ENCODE measurements at regions not wholly inside any gene's neighbourhood (a gene's known extent, or its start where the extent isn't known, plus 50 kb on each side); places are given as distances from the start of the nearest gene placed in this dataset.

GRCh38 chr14:51550636-51551035, 101.1 kb upstream of the FRMD6 start:
- no peak overlapping the region for H3K18ac ChIP-seq (ENCODE audit: extremely low read depth, low read length)
- H3K4ac ChIP-seq (replicated peaks; ENCODE audit: insufficient read length, low read depth, low read length) = no peak overlapping the region
- no peak overlapping the region for H3K23ac ChIP-seq (ENCODE audit: insufficient read length)
- no peak overlapping the region for H4K5ac ChIP-seq (ENCODE audit: insufficient read length, low read depth, low read length)
- no peak overlapping the region for H2BK20ac ChIP-seq (ENCODE audit: low read length)
- no peaks in the 10 kb centered on the region for H3K4me1 ChIP-seq (replicated peaks in 1 of 4; ENCODE audit: control insufficient read depth in 3 of 4, insufficient read depth in 4 of 4, low read length in 3 of 4)
- H3K9me3 ChIP-seq (ENCODE audit: insufficient read depth in 2 of 2, low read depth in 1 of 2, low read length in 1 of 2) = no peaks in the 10 kb centered on the region; a peak in 1 of 4 replicates
- H3K4me3 ChIP-seq (ENCODE audit: extremely low read depth in 1 of 4, insufficient read depth in 2 of 4, low read depth in 3 of 4, low read length in 4 of 4) = no peak overlapping the region
- H3K14ac ChIP-seq (ENCODE audit: insufficient read length) = no peak overlapping the region
- H3K27ac ChIP-seq (ENCODE audit: low read depth, low read length) = no peak overlapping the region; the same call in 1 of the 2 replicates
- no peaks in the 10 kb centered on the region for H4K20me1 ChIP-seq (replicated peaks in 1 of 2; ENCODE audit: control insufficient read depth in 1 of 2, insufficient read depth in 2 of 2, low read length in 2 of 2)
- H2AK5ac ChIP-seq (ENCODE audit: low read depth, low read length) = no peak overlapping the region
- no peak for TF ChIP-seq CTBP2 (IDR thresholded peaks at IDR 0.05; ENCODE audit: borderline replicate concordance, insufficient read depth, insufficient read length, low read length)
- no peak for TF ChIP-seq SP2 (IDR thresholded peaks at IDR 0.05; ENCODE audit: low read length)
- no peak for TF ChIP-seq CBX8 (IDR thresholded peaks at IDR 0.05; ENCODE audit: borderline replicate concordance, low read depth, low read length)
- TF ChIP-seq KDM1A (IDR thresholded peaks at IDR 0.05; ENCODE audit: borderline replicate concordance, low read length) = no peak
- no peak for TF ChIP-seq POU5F1 (IDR thresholded peaks at IDR 0.05; ENCODE audit: low read depth, low read length)
- no peak for TF ChIP-seq TCF12 (IDR thresholded peaks at IDR 0.05; ENCODE audit: low read depth, low read length)
- 83% methylated on average over 5 of the region's 5 CpGs; no CpG with 5 or more reads in 1 of the 2 experiments for WGBS, 2 experiments (ENCODE audit: extremely low coverage in 1 of 2, insufficient coverage in 1 of 2, insufficient read length in 1 of 2, insufficient replicate concordance in 2 of 2, low coverage in 1 of 2, low lambda C conversion rate in 2 of 2, missing lambda C conversion rate in 1 of 2)
- H4K91ac ChIP-seq (replicated peaks; ENCODE audit: insufficient read length, low read length) = no peak overlapping the region
- H3K36me3 ChIP-seq (ENCODE audit: control insufficient read depth in 2 of 4, insufficient read depth in 4 of 4, low read length in 3 of 4) = no peaks in the 10 kb centered on the region
- H2BK15ac ChIP-seq (ENCODE audit: low read length) = no peak overlapping the region
- H3K56ac ChIP-seq (replicated peaks; ENCODE audit: insufficient read length, low read depth, low read length) = no peak overlapping the region
- H2BK120ac ChIP-seq (replicated peaks; ENCODE audit: low read depth, low read length) = no peak overlapping the region
- H3K79me2 ChIP-seq (ENCODE audit: control insufficient read depth in 1 of 2, insufficient read depth in 2 of 2, low read length in 2 of 2) = no peaks in the 10 kb centered on the region
- H2AFZ ChIP-seq (ENCODE audit: low read length) = no peak overlapping the region
- FAIRE-seq (no peak), DNase-seq (ENCODE audit: low read depth in 1 of 2, low spot score in 2 of 2) (no peak)
- POLR2A ChIA-PET (ENCODE audit: partially characterized antibody) = no interaction called here
- no peak overlapping the region for H4K8ac ChIP-seq (ENCODE audit: extremely low read depth, insufficient read depth, low read length)
- H2BK12ac ChIP-seq (ENCODE audit: low read depth, low read length) = no peak overlapping the region
- H3K4me2 ChIP-seq (ENCODE audit: insufficient read depth in 1 of 2, low read depth in 2 of 2, low read length in 2 of 2) = no peak overlapping the region
- no peaks in the 10 kb centered on the region for H3K27me3 ChIP-seq (replicated peaks in 1 of 4; ENCODE audit: control insufficient read depth in 3 of 4, extremely low read depth in 1 of 4, insufficient read depth in 3 of 4, low read length in 3 of 4)
- H2BK5ac ChIP-seq (ENCODE audit: low read depth, low read length) = no peak overlapping the region
- CTCF ChIA-PET (ENCODE audit: partially characterized antibody) = no interaction called here
- H3K23me2 ChIP-seq (ENCODE audit: low read depth, low read length) = no peaks in the 10 kb centered on the region
- H3K79me1 ChIP-seq (ENCODE audit: low read depth, low read length) = no peaks in the 10 kb centered on the region
- no peak overlapping the region for H3K9ac ChIP-seq (replicated peaks in 1 of 4; ENCODE audit: extremely low read depth in 1 of 4, low read depth in 3 of 4, low read length in 3 of 4)

Measured in H1 (cell line).